ENCODE measurements at regions not wholly inside any gene's neighbourhood (a gene's known extent, or its start where the extent isn't known, plus 50 kb on each side); places are given as distances from the start of the nearest gene placed in this dataset.

- Histone ChIP-seq H4K20me1 (replicated peaks; ENCODE audit: control insufficient read depth, insufficient read depth, low read length) (no peaks in the 10 kb centered on the region), H3K9ac (ENCODE audit: insufficient read depth in 1 of 2, low read depth in 2 of 2, low read length in 2 of 2) (no peak overlapping the region), H3K4me2 (ENCODE audit: insufficient read depth, low read length) (no peak overlapping the region), H3K9me1 (ENCODE audit: control insufficient read depth, insufficient read depth, low read length) (no peaks in the 10 kb centered on the region), H3K79me2 (ENCODE audit: control insufficient read depth, insufficient read depth, low read length) (no peaks in the 10 kb centered on the region), H3K27me3 (ENCODE audit: control insufficient read depth in 2 of 2, insufficient read depth in 2 of 2, low read length in 2 of 2) (no peaks in the 10 kb centered on the region), H3K36me3 (ENCODE audit: control insufficient read depth, insufficient read depth, low read length) (no peaks in the 10 kb centered on the region), H3K4me3 (no peak overlapping the region), H3K27ac (ENCODE audit: extremely low read depth, low read depth, low read length) (no peak overlapping the region), H3K4me1 (replicated peaks in 1 of 2; ENCODE audit: control insufficient read depth in 2 of 2, insufficient read depth in 2 of 2, low read length in 2 of 2) (no peaks in the 10 kb centered on the region), H2AFZ (ENCODE audit: low read depth, low read length) (no peak overlapping the region), H3K9me3 (replicated peaks; ENCODE audit: control insufficient read depth, insufficient read depth, low read depth, low read length) (no peaks in the 10 kb centered on the region)
- DNase-seq (ENCODE audit: extremely low read depth in 1 of 4, low spot score in 3 of 4) (no peak), FAIRE-seq (no peak), ATAC-seq (no peak)
- TF ChIP-seq ZNF324 (CRISPR knock-in tag; IDR thresholded peaks at IDR 0.05) = no peak
- no peak for TF ChIP-seq CBFB (CRISPR knock-in tag; IDR thresholded peaks at IDR 0.05)
- no peak for TF ChIP-seq RAD51 (IDR thresholded peaks at IDR 0.05; ENCODE audit: borderline replicate concordance, low read depth)
- TF ChIP-seq HDAC8 (tag; IDR thresholded peaks at IDR 0.05) = no peak
- no peak for TF ChIP-seq ZNF76 (CRISPR knock-in tag; IDR thresholded peaks at IDR 0.05; ENCODE audit: borderline replicate concordance)
- TF ChIP-seq BRF1 (IDR thresholded peaks at IDR 0.05; ENCODE audit: borderline replicate concordance, extremely low read depth, insufficient read length) = no peak
- no peak for TF ChIP-seq FOXO4 (CRISPR knock-in tag; IDR thresholded peaks at IDR 0.05)
- TF ChIP-seq MBD1 (CRISPR knock-in tag; IDR thresholded peaks at IDR 0.05) = no peak
- no peak for TF ChIP-seq RFX7 (CRISPR knock-in tag; IDR thresholded peaks at IDR 0.05)
- no peak for TF ChIP-seq NCOA2 (IDR thresholded peaks at IDR 0.05; ENCODE audit: partially characterized antibody in 2 of 2)
- TF ChIP-seq BRD4 (IDR thresholded peaks at IDR 0.05) = no peak
- no peak for TF ChIP-seq YY1 (IDR thresholded peaks at IDR 0.05; ENCODE audit: borderline replicate concordance in 1 of 3, control insufficient read depth in 1 of 3, extremely low read depth in 1 of 3, insufficient read depth in 3 of 3, insufficient read length in 1 of 3, insufficient replicate concordance in 2 of 3, low read depth in 1 of 3, low read length in 2 of 3)
- TF ChIP-seq HDGF (IDR thresholded peaks at IDR 0.05) = no peak
- TF ChIP-seq CTCFL (IDR thresholded peaks at IDR 0.05; ENCODE audit: borderline replicate concordance, insufficient read depth, low read depth, low read length, poor library complexity, severe bottlenecking) = no peak
- no peak for TF ChIP-seq KDM4B (IDR thresholded peaks at IDR 0.05; ENCODE audit: borderline replicate concordance in 2 of 2, low read depth in 1 of 2)
- no peak for TF ChIP-seq HDAC1 (IDR thresholded peaks at IDR 0.05)
- TF ChIP-seq ZNF584 (CRISPR knock-in tag; IDR thresholded peaks at IDR 0.05; ENCODE audit: low read depth) = no peak
- no peak for TF ChIP-seq SNAPC5 (CRISPR knock-in tag; IDR thresholded peaks at IDR 0.05)
- BruUV-seq (replicated peaks) = no TSS peak
- WGBS (ENCODE audit: insufficient coverage, low coverage, missing lambda C conversion rate) = 0% methylated on average over 2 of the region's 2 CpGs
- intact Hi-C loops (cut with micrococcal nuclease) = no loop called here
- ChIA-PET POLR2A (no interaction called here), CTCF (ENCODE audit: low intra/inter-chr PET ratio) (no interaction called here)
- in situ Hi-C loops (cut with MboI) = no loop called here
These were observed 224.0 kb downstream of the C1orf94 start for GRCh38 chr1:34400675-34401074.

All from K562 (cell line).